ENCODE measurements at regions not wholly inside any gene's neighbourhood (a gene's known extent, or its start where the extent isn't known, plus 50 kb on each side); places are given as distances from the start of the nearest gene placed in this dataset.

GRCh38 chr4:115165503-115165902 is 52.1 kb upstream of the NDST4 start:
- POLR2A ChIA-PET: no interaction called here
- CTCF ChIA-PET: no interaction called here

More at GRCh38 chr4:115165503-115165902, 52.1 kb upstream of the NDST4 start:
- no peak for DNase-seq
- Histone ChIP-seq H3K9me2 (no peaks in the 10 kb centered on the region), H2AFZ (ENCODE audit: low read depth) (no peak overlapping the region), H3K27me3 (ENCODE audit: insufficient read depth) (no peaks in the 10 kb centered on the region), H3F3A (replicated peaks; ENCODE audit: insufficient read depth) (no peaks in the 10 kb centered on the region), H3K79me2 (ENCODE audit: insufficient read depth) (no peaks in the 10 kb centered on the region), H3K4me3 (ENCODE audit: low read depth in 2 of 2, low read length in 1 of 2) (no peak overlapping the region), H3K9me3 (no peaks in the 10 kb centered on the region; the same call in 1 of the 2 replicates), H4K20me1 (ENCODE audit: insufficient read depth) (no peaks in the 10 kb centered on the region), H3K9ac (no peak overlapping the region), H3K36me3 (replicated peaks in 1 of 2; ENCODE audit: control insufficient read depth in 1 of 2, insufficient read depth in 2 of 2, low read length in 1 of 2) (no peaks in the 10 kb centered on the region), H3K4me2 (no peak overlapping the region), H3K4me1 (ENCODE audit: control insufficient read depth in 1 of 2, insufficient read depth in 2 of 2, low read depth in 1 of 2, low read length in 1 of 2) (no peaks in the 10 kb centered on the region), H3K27ac (ENCODE audit: low read depth in 2 of 2, low read length in 1 of 2) (no peak overlapping the region)
- TF ChIP-seq, protein P1, sequence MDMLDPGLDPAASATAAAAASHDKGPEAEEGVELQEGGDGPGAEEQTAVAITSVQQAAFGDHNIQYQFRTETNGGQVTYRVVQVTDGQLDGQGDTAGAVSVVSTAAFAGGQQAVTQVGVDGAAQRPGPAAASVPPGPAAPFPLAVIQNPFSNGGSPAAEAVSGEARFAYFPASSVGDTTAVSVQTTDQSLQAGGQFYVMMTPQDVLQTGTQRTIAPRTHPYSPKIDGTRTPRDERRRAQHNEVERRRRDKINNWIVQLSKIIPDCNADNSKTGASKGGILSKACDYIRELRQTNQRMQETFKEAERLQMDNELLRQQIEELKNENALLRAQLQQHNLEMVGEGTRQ (IDR thresholded peaks at IDR 0.05; ENCODE audit: borderline replicate concordance, low read depth, low read length): no peak
- no peak for TF ChIP-seq POLR2AphosphoS5 (IDR thresholded peaks at IDR 0.05; ENCODE audit: low read depth, low read length)
- no peak for TF ChIP-seq PBX3 (IDR thresholded peaks at IDR 0.05)
- no peak for TF ChIP-seq ELF1 (IDR thresholded peaks at IDR 0.05)
- no peak for TF ChIP-seq TAF1 (IDR thresholded peaks at IDR 0.05; ENCODE audit: borderline replicate concordance, low read depth, low read length)
- TF ChIP-seq GABPA (IDR thresholded peaks at IDR 0.05; ENCODE audit: low read depth): no peak
- no peak for TF ChIP-seq YY1 (IDR thresholded peaks at IDR 0.05; ENCODE audit: low read depth)
- no peak for TF ChIP-seq TEAD4 (IDR thresholded peaks at IDR 0.05; ENCODE audit: borderline replicate concordance, insufficient read depth)
- no peak for TF ChIP-seq RXRA (IDR thresholded peaks at IDR 0.05; ENCODE audit: borderline replicate concordance, low read depth)
- TF ChIP-seq NFIC (IDR thresholded peaks at IDR 0.05; ENCODE audit: borderline replicate concordance): no peak
- TF ChIP-seq NRF1 (IDR thresholded peaks at IDR 0.05; ENCODE audit: low read depth, low read length): no peak
- TF ChIP-seq EP300 (IDR thresholded peaks at IDR 0.05; ENCODE audit: borderline replicate concordance in 1 of 2, low read depth in 1 of 2, low read length in 1 of 2): no peak
- TF ChIP-seq GATA2 (CRISPR knock-in tag; IDR thresholded peaks at IDR 0.05): no peak
- no peak for TF ChIP-seq RCOR1 (IDR thresholded peaks at IDR 0.05; ENCODE audit: low read length)

Small RNAs in the stretch of these regions (small RNA-seq; reads per million reads assigned to genes)
- gene RNU6-119P: 0 to 0.10 (median 0) reads per million in 7 experiments
